Left lung (tissue), 4 donors: ENCODE measurements at regions not wholly inside any gene's neighbourhood (a gene's known extent, or its start where the extent isn't known, plus 50 kb on each side); places are given as distances from the start of the nearest gene placed in this dataset.

ENCODE experiments used
- ATAC-seq: fragments of 200-7000 bp; cut with Tn5 transposase; one replicate; pipeline ENCODE4 v1.9.1; 2020; ENCODE audit warnings: moderate library complexity
- DNase-seq, 4 donors: peaks; one replicate each; pipeline ENCODE4 v3.0.0-alpha.2; 2013 to 2020
- H3K27ac ChIP-seq, 2 donors: fragments of 200-600 bp; sonication (generic) in 1 of 2; one replicate each; pipeline versions ENCODE4 v1.5.0 to v1.8.0; 2020 to 2021
- H3K27me3 ChIP-seq, 2 donors: fragments of 200-600 bp; sonication (generic) in 1 of 2; one replicate each; pipeline versions ENCODE4 v1.5.0 to v1.8.0; 2020 to 2021
- H3K36me3 ChIP-seq, 2 donors: fragments of 200-600 bp; sonication (generic) in 1 of 2; one replicate each; pipeline versions ENCODE4 v1.5.0 to v1.8.0; 2020 to 2021
- H3K4me1 ChIP-seq, 2 donors: fragments of 200-600 bp; one replicate each; pipeline ENCODE4 v1.8.0; 2021
- H3K4me3 ChIP-seq, 2 donors: fragments of 200-600 bp; sonication (generic) in 1 of 2; one replicate each; pipeline versions ENCODE4 v1.5.0 to v1.8.0; 2020 to 2021; ENCODE audit warnings: mild to moderate bottlenecking in 1 of 2
- H3K9me3 ChIP-seq, 2 donors: fragments of 200-600 bp; sonication (generic) in 1 of 2; one replicate each; pipeline versions ENCODE4 v1.5.0 to v1.8.0; 2020 to 2021
- CTCF ChIP-seq, 2 donors: fragments of 200-600 bp; sonication (generic) in 1 of 2; IDR thresholded peaks; one replicate each; pipeline versions ENCODE4 v1.5.0 to v1.8.0; 2021; ENCODE audit warnings: antibody characterized with exemption in 2 of 2
- intact Hi-C, 2 donors: fragments of 100-400 bp; cut with DNase I; formaldehyde crosslinking; loops; one replicate each; pipeline versions ENCODE4 v1.11.2 to v1.14.2; 2022
- donor health status: DM: no; HTN: yes; CAD: no.
- donor health status: DM: no; HTN: no; CAD: no.

- ATAC-seq (peak; percentile 21), DNase-seq (no peak)
- no peaks in the 10 kb centered on the region for H3K36me3 ChIP-seq
- no peak for TF ChIP-seq CTCF (IDR thresholded peaks at IDR 0.05)
- peaks cover 0 to 3% of the 10 kb centered on the region in 2 donors for H3K4me1 ChIP-seq
- intact Hi-C loops = no loop called here
- H3K27ac ChIP-seq = no peak overlapping the region
- H3K9me3 ChIP-seq = no peaks in the 10 kb centered on the region
- no peaks in the 10 kb centered on the region for H3K27me3 ChIP-seq
- no peak overlapping the region for H3K4me3 ChIP-seq
Observed at GRCh38 chr6:56807989-56808337, 146.9 kb upstream of the BEND6 start.

DNA sequence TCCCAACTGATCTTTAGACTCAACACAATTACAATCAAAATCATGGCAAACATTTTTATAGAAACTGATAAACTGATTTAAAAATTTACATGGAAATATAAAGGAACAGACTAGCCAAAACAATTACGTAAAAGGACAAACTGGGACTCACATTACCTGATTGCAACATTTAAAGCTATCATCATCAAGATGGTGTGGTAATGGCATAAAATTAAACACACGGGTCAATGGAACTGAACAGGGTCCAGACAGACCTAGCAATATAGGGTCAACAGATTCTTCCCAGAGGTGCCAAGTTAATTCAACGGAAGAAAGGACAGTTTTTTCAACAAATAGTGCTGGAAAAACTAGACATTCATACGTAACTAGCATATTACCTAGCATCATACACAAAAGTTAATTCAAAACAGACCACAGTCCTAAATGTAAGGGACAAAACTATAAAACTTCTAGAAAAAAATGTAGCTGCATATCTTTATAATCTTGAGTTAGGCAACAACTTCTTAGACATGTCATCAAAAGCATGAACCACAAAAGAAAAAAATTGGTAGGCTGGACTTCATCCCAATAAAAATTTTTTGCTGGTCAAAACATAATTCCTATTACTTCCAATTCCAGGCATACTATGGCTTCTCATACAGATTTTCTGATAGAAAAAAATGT is 147.4 kb upstream of the BEND6 start:
- H3K27me3 ChIP-seq = no peaks in the 10 kb centered on the region
- no peak for ATAC-seq
- peaks cover 0 to 3% of the 10 kb centered on the region in 2 donors for H3K4me1 ChIP-seq
- TF ChIP-seq CTCF (IDR thresholded peaks at IDR 0.05) = no peak
- no peak for DNase-seq
- H3K36me3 ChIP-seq = no peaks in the 10 kb centered on the region
- no peak overlapping the region for H3K27ac ChIP-seq
- H3K9me3 ChIP-seq = no peaks in the 10 kb centered on the region
- no peak overlapping the region for H3K4me3 ChIP-seq
- intact Hi-C loops = no loop called here

- Histone ChIP-seq H3K27me3 (no peaks in the 10 kb centered on the region), H3K4me3 (no peak overlapping the region), H3K4me1 (peaks cover 0 to under 1% of the 10 kb centered on the region in 2 donors), H3K36me3 (no peaks in the 10 kb centered on the region), H3K9me3 (no peaks in the 10 kb centered on the region), H3K27ac (no peak overlapping the region)
- no peak for DNase-seq
- TF ChIP-seq CTCF (IDR thresholded peaks at IDR 0.05) = no peak
- ATAC-seq = no peak
- intact Hi-C loops = no loop called here
Observed at GRCh38 chr6:56806368-56806767, 148.5 kb upstream of the BEND6 start.

DNA sequence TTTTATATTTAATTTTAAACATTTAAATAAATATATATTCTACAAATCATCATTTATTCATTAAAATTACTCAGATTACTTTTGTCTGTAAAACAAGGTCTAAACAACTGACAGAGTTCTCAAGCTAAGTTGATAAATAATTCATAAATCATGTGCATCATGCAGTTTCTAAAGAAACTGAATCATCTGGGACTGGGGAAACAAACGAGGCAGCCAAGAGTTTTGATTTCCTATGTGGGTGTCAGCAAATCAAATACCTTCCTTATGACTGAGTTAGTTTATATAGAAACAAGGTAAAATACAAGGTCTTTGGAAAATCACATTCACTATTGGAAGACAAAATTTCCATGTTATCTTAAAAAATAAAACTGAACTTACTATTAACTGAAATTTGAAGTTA is 149.9 kb upstream of the BEND6 start:
- H3K9me3 ChIP-seq = no peaks in the 10 kb centered on the region
- no peak overlapping the region for H3K27ac ChIP-seq
- DNase-seq (no peak), ATAC-seq (no peak)
- no peaks in the 10 kb centered on the region for H3K27me3 ChIP-seq
- no peaks in the 10 kb centered on the region for H3K36me3 ChIP-seq
- no peaks in the 10 kb centered on the region for H3K4me1 ChIP-seq
- no peak overlapping the region for H3K4me3 ChIP-seq
- TF ChIP-seq CTCF (IDR thresholded peaks at IDR 0.05) = no peak
- intact Hi-C loops = no loop called here

DNA sequence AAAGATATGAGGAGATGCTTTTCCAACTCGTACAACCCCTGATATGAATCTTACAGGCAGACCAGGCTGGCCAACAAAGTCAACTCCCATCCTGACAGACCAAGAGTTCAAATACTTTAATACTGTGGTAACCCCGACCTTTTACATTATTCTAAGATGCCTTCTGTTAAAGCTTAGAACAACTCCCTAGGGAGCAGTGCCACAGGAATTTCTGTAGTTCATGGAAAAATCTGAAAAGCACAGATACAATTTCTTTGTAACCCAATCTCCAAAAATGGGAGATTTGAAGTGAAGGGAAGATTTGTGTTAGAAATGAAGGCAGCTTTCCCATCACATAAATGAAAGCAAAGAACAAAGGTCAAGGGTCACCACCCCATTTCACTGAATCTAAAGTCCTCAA is 151.3 kb upstream of the BEND6 start:
- H3K9me3 ChIP-seq = no peaks in the 10 kb centered on the region
- ATAC-seq (no peak), DNase-seq (no peak)
- no peaks in the 10 kb centered on the region for H3K27me3 ChIP-seq
- no peaks in the 10 kb centered on the region for H3K36me3 ChIP-seq
- TF ChIP-seq CTCF (IDR thresholded peaks at IDR 0.05) = no peak
- intact Hi-C loops = no loop called here
- no peaks in the 10 kb centered on the region for H3K4me1 ChIP-seq
- H3K27ac ChIP-seq = no peak overlapping the region
- no peak overlapping the region for H3K4me3 ChIP-seq
